ENCODE measurements at regions not wholly inside any gene's neighbourhood (a gene's known extent, or its start where the extent isn't known, plus 50 kb on each side); places are given as distances from the start of the nearest gene placed in this dataset.

- no peak for DNase-seq (ENCODE audit: low read depth)
- TF ChIP-seq CTCF (IDR thresholded peaks at IDR 0.05; ENCODE audit: control insufficient read depth, extremely low read depth, insufficient read depth) = no peak
- H3K4me3 ChIP-seq (ENCODE audit: low read depth, low read length) = no peak overlapping the region
Observed at GRCh38 chr12:111256629-111257434, 112.1 kb downstream of the PHETA1 start.

- TF ChIP-seq CTCF (IDR thresholded peaks at IDR 0.05; ENCODE audit: control insufficient read depth, extremely low read depth, insufficient read depth) = no peak
- no peak overlapping the region for H3K4me3 ChIP-seq (ENCODE audit: low read depth, low read length)
- DNase-seq (ENCODE audit: low read depth) = no peak
Observed at GRCh38 chr12:111255261-111255660, 113.6 kb downstream of the PHETA1 start.

GRCh38 chr12:111254106-111254505 lies 114.8 kb downstream of the PHETA1 start:
- DNase-seq (ENCODE audit: low read depth) = no peak
- no peak overlapping the region for H3K4me3 ChIP-seq (ENCODE audit: low read depth, low read length)
- TF ChIP-seq CTCF (IDR thresholded peaks at IDR 0.05; ENCODE audit: control insufficient read depth, extremely low read depth, insufficient read depth) = no peak

- no peak for TF ChIP-seq CTCF (IDR thresholded peaks at IDR 0.05; ENCODE audit: control insufficient read depth, extremely low read depth, insufficient read depth)
- H3K4me3 ChIP-seq (ENCODE audit: low read depth, low read length) = no peak overlapping the region
- no peak for DNase-seq (ENCODE audit: low read depth)
Observed at GRCh38 chr12:111253213-111253612, 115.7 kb downstream of the PHETA1 start.

- no peak for DNase-seq (ENCODE audit: low read depth)
- no peak overlapping the region for H3K4me3 ChIP-seq (ENCODE audit: low read depth, low read length)
- no peak for TF ChIP-seq CTCF (IDR thresholded peaks at IDR 0.05; ENCODE audit: control insufficient read depth, extremely low read depth, insufficient read depth)
Observed at GRCh38 chr12:111251787-111252186, 117.1 kb downstream of the PHETA1 start.

GRCh38 chr12:111251058-111251730 lies 117.7 kb downstream of the PHETA1 start:
- DNase-seq (ENCODE audit: low read depth) = no peak
- TF ChIP-seq CTCF (IDR thresholded peaks at IDR 0.05; ENCODE audit: control insufficient read depth, extremely low read depth, insufficient read depth) = no peak
- H3K4me3 ChIP-seq (ENCODE audit: low read depth, low read length) = no peak overlapping the region
